ENCODE measurements at regions not wholly inside any gene's neighbourhood (a gene's known extent, or its start where the extent isn't known, plus 50 kb on each side); places are given as distances from the start of the nearest gene placed in this dataset.

- no peak for DNase-seq (ENCODE audit: low read depth in 3 of 3)
These were observed 136.4 kb downstream of the ICE1 start for GRCh38 chr5:5558638-5559527.

- DNase-seq (ENCODE audit: low read depth in 3 of 3), result no peak
These were observed 135.6 kb downstream of the ICE1 start for GRCh38 chr5:5558102-5558501.

DNA sequence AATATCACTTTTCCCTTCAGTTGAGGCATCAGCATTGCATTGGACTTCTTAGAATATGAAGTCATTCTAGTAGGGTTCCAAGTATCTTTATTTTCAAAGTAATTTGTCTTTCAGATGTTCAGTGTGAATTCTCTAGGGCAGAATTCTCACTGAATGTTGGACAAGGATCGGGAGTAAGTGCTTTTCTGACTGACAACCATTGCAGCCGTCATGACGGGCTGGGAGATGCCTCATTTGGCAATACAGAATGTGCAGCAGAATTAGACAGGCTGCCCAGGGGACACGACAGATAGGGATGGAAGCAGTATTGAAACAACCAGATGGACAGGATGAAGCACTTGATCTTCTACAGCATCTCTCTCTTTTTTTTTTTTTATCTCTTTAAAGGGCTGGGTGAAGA is 129.0 kb downstream of the ICE1 start:
- no peak for DNase-seq (ENCODE audit: low read depth in 3 of 3)

DNA sequence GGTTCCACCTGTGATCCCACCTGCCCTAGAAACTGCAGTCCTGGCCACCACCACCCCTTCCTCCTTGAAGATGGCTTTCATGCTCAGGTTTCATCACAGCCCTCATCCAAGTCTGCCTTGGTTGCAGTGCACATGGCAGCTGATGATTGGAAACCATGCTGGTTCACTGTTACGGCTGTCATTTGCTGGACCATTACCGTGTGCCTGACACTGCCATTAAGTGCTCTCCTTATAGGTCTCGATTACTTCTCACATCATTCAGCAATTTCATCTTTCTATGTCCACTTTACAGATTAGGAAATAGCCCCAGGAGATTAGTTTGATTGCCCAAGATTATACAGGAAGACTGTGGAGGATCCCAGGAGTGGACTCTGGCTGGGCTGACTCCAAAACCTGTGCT is 123.9 kb downstream of the ICE1 start:
- no peak for DNase-seq (ENCODE audit: low read depth in 3 of 3)

GRCh38 chr5:5544094-5544663 is 121.7 kb downstream of the ICE1 start:
- no peak for DNase-seq (ENCODE audit: low read depth in 3 of 3)

GRCh38 chr5:5542654-5543053 is 120.2 kb downstream of the ICE1 start:
- DNase-seq (ENCODE audit: low read depth in 3 of 3), result no peak

DNA sequence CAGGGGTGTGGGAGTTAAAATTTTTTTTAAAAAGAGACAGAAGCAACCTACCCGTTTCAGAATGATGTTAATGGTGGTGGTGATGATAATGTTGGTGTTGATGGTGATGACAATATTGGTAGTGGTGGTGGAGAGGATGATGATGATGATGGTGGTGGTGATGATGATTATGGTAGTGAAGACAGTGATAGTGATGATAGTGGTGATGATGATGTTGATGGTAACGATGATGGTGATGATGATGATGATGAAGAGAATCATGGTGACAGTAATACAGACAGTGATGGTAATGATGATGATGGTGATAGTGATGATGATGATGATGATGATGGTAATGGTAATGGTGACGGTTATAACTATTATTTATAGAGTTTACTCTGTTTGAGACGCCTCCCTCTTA is 117.6 kb downstream of the ICE1 start:
- DNase-seq (ENCODE audit: low read depth in 3 of 3), result no peak

Data from stimulated activated CD4-positive, alpha-beta T cell treated with anti-CD3 and anti-CD28 coated beads, TNF-alpha, amount 100 ng/mL, for 4 hours (primary cell).